Activated CD8-positive, alpha-beta T cell treated with anti-CD3 and anti-CD28 coated beads for 36 hours (primary cell): ENCODE measurements at regions not wholly inside any gene's neighbourhood (a gene's known extent, or its start where the extent isn't known, plus 50 kb on each side); places are given as distances from the start of the nearest gene placed in this dataset.
"Not testable (repeated sequence)": the region's sequence is repeated elsewhere in the genome, so short reads cannot be mapped to it uniquely, and the experiment has no call there.

Experiments used
- ATAC-seq: fragments of 200-7000 bp; cut with Tn5 transposase; one replicate; pipeline ENCODE4 v1.10.0; 2021; ENCODE audit warnings: mild to moderate bottlenecking, moderate library complexity
- CTCF ChIA-PET: fragments of 350-600 bp; sonication (Branson Sonifier 250); formaldehyde crosslinking; loops from one replicate; lab custom pipeline; 2021; ENCODE audit warnings: antibody characterized with exemption; lab: Charles Lee
- POLR2A ChIA-PET: fragments of 350-600 bp; sonication (Branson Sonifier 250); formaldehyde crosslinking; loops from one replicate; lab custom pipeline; 2021; ENCODE audit warnings: antibody characterized with exemption; lab: Charles Lee
- DNase-seq: peaks from one replicate; pipeline ENCODE4 v3.0.0-alpha.2; 2020
- H3K27ac Mint-ChIP-seq: one replicate; pipeline ENCODE4 v1.8.0; 2021; ENCODE audit warnings: mild to moderate bottlenecking, mixed read lengths
- H3K27me3 Mint-ChIP-seq: one replicate; pipeline ENCODE4 v1.8.0; 2021; ENCODE audit warnings: mixed read lengths
- H3K36me3 Mint-ChIP-seq: one replicate; pipeline ENCODE4 v1.8.0; 2021; ENCODE audit warnings: low read depth, mixed read lengths
- H3K4me1 Mint-ChIP-seq: one replicate; pipeline ENCODE4 v1.8.0; 2021; ENCODE audit warnings: low read depth, mixed read lengths
- H3K4me3 Mint-ChIP-seq: one replicate; pipeline ENCODE4 v1.8.0; 2021; ENCODE audit warnings: mild to moderate bottlenecking, moderate library complexity, mixed read lengths
- H3K9me3 Mint-ChIP-seq: one replicate; pipeline ENCODE4 v1.8.0; 2021; ENCODE audit warnings: mixed read lengths
- CTCF ChIP-seq: fragments of 200-600 bp; IDR thresholded peaks from one replicate; pipeline ENCODE4 v1.8.0; 2022; ENCODE audit warnings: antibody characterized with exemption, mild to moderate bottlenecking
- intact Hi-C: fragments of 100-400 bp; cut with micrococcal nuclease; formaldehyde crosslinking; loops from one replicate; pipeline ENCODE4 v1.10.0; 2022

- ATAC-seq (no peak), DNase-seq (no peak)
- intact Hi-C loops = no loop called here
- Mint-ChIP-seq H3K27ac (no peak overlapping the region), H3K4me3 (no peak overlapping the region), H3K4me1 (no peaks in the 10 kb centered on the region), H3K36me3 (peaks cover 57% of the 10 kb centered on the region), H3K27me3 (no peaks in the 10 kb centered on the region), H3K9me3 (peaks cover 10% of the 10 kb centered on the region)
- TF ChIP-seq CTCF = no peak
- ChIA-PET POLR2A (no interaction called here), CTCF (no interaction called here)
These were observed 77.1 kb upstream of the ANKS1B start for GRCh38 chr12:100061814-100062213.

- TF ChIP-seq CTCF = no peak
- ATAC-seq (no peak), DNase-seq (no peak)
- Mint-ChIP-seq H3K36me3 (peaks cover 30% of the 10 kb centered on the region), H3K27ac (no peak overlapping the region), H3K9me3 (no peaks in the 10 kb centered on the region), H3K27me3 (no peaks in the 10 kb centered on the region), H3K4me1 (no peaks in the 10 kb centered on the region), H3K4me3 (no peak overlapping the region)
- POLR2A ChIA-PET = no interaction called here
- CTCF ChIA-PET = interaction anchor here (1.4 kb wide), 1 partner anchor 15 kb away, joined by 3 read pairs; no protein-coding TSS in a partner anchor
- intact Hi-C loops = no loop called here
These were observed 73.8 kb upstream of the ANKS1B start for GRCh38 chr12:100058482-100059029.

- CTCF ChIA-PET, POLR2A ChIA-PET, H3K27ac Mint-ChIP-seq, ATAC-seq, H3K27me3 Mint-ChIP-seq, H3K9me3 Mint-ChIP-seq, intact Hi-C loops, H3K4me3 Mint-ChIP-seq, H3K4me1 Mint-ChIP-seq, DNase-seq: not testable (repeated sequence)
- H3K36me3 Mint-ChIP-seq = peaks cover 65% of the 10 kb centered on the region
These were observed 61.5 kb upstream of the ANKS1B start for GRCh38 chr12:100046202-100046601.

- ChIA-PET POLR2A (no interaction called here), CTCF (interaction anchor here (1.2 kb wide), 1 partner anchor 14 kb away, joined by 3 read pairs; no protein-coding TSS in a partner anchor)
- H3K27ac Mint-ChIP-seq = no peak overlapping the region
- DNase-seq (no peak), ATAC-seq (no peak)
- intact Hi-C loops = no loop called here
- no peaks in the 10 kb centered on the region for H3K27me3 Mint-ChIP-seq
- H3K4me1 Mint-ChIP-seq = no peaks in the 10 kb centered on the region
- peaks cover 2% of the 10 kb centered on the region for H3K9me3 Mint-ChIP-seq
- TF ChIP-seq CTCF = no peak
- no peak overlapping the region for H3K4me3 Mint-ChIP-seq
- peaks cover 62% of the 10 kb centered on the region for H3K36me3 Mint-ChIP-seq
These were observed 59.5 kb upstream of the ANKS1B start for GRCh38 chr12:100044266-100044665.

GRCh38 chr12:100043631-100044030, 58.9 kb upstream of the ANKS1B start:
- Mint-ChIP-seq H3K36me3 (peaks cover 62% of the 10 kb centered on the region), H3K9me3 (peaks cover 2% of the 10 kb centered on the region), H3K4me3 (no peak overlapping the region), H3K27ac (no peak overlapping the region), H3K4me1 (no peaks in the 10 kb centered on the region), H3K27me3 (no peaks in the 10 kb centered on the region)
- ChIA-PET CTCF (interaction anchor here (1.2 kb wide), 1 partner anchor 14 kb away, joined by 3 read pairs; no protein-coding TSS in a partner anchor), POLR2A (interaction anchor here (0.6 kb wide), 1 partner anchor 11 kb away, joined by 3 read pairs; no protein-coding TSS in a partner anchor)
- no peak for ATAC-seq
- intact Hi-C loops = no loop called here
- no peak for TF ChIP-seq CTCF
- DNase-seq = no peak
